Stimulated activated CD4-positive, alpha-beta T cell treated with anti-CD3 and anti-CD28 coated beads, Interleukin-2, amount 100 ng/mL, for 24 hours (primary cell): ENCODE measurements at regions not wholly inside any gene's neighbourhood (a gene's known extent, or its start where the extent isn't known, plus 50 kb on each side); places are given as distances from the start of the nearest gene placed in this dataset.
"Not testable (repeated sequence)": the region's sequence is repeated elsewhere in the genome, so short reads cannot be mapped to it uniquely, and the experiment has no call there.

Source experiments
- DNase-seq, 2 donors: peaks; one replicate each; pipeline ENCODE4 v3.0.0-alpha.2; 2020

DNA sequence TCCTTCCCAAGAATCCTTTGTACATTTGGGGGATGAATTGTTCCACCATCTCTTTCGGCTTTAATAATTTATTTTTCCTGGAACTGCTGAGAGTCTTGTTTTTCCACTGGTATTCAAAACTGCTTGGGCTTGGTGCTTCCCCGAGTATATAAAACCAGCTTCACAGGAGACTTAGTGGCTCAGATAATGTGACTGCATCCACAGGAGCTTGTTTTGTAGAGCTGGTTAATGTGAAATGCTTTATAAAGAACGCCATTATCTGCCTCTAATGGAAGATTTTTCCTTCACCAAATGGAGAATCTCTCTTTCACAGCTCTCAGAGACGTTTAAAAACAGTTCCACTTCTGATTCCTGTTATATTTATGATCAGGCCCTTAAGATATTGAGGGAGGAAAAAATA lies 935.5 kb downstream of the RAB28 start:
- DNase-seq, result no peak

DNA sequence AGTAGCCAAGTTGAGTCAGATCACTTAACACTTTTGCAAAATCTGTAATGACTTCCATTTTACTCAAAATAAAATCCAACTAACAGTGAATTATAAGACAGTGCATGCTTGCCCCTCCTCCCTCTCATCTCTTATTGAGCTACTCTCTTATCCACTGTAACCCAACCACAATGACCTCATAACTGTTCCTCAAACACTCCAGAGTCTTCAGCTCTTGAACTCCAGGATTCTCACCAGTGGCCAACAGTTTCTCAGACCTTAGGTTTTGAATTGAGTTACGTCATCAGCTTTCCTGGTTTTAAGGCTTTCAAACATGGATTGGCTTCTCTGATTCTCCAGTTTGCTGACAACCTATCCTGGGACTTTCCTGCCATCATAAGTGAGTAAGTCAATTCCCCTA lies 938.3 kb downstream of the RAB28 start:
- no peak for DNase-seq

GRCh38 chr4:12538162-12538561 lies 946.0 kb downstream of the RAB28 start:
- DNase-seq, result no peak

DNA sequence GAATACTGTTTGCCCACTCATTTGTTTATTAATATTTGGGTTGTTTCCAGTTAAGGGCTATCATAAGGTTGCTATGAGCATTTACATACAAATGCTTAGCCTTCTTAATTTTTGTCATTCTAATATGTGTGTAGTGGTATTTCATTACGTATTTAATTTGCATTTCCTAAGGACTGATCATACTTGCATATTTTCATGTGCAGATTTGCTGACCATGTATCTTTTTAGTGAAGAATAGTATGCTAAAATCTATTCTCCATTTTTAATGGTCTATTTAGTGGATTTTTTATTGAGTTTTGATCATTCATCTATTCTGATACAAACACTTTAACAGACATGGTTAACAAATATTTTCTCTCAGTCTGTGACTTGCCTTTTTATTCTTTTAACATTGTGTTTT lies 949.5 kb downstream of the RAB28 start:
- no peak for DNase-seq

DNA sequence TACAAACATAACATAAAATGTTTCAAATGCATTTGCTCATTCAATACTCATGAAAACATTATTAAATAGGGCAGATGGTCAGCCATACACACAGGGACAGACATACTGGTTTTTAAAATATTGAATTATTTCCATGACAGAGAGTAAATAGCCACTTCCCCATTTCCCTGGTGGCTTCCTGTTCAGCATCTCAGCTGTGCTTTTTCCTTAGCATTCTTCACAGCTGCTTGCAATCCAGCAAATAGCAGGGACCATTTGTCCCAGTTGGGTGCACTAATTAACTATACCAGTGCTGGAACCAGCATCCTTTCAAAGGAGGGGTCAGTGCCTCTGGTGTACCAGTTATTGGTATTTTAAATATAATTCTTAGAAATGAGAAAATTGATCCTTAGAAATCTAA lies 964.7 kb downstream of the RAB28 start:
- no peak for DNase-seq

DNA sequence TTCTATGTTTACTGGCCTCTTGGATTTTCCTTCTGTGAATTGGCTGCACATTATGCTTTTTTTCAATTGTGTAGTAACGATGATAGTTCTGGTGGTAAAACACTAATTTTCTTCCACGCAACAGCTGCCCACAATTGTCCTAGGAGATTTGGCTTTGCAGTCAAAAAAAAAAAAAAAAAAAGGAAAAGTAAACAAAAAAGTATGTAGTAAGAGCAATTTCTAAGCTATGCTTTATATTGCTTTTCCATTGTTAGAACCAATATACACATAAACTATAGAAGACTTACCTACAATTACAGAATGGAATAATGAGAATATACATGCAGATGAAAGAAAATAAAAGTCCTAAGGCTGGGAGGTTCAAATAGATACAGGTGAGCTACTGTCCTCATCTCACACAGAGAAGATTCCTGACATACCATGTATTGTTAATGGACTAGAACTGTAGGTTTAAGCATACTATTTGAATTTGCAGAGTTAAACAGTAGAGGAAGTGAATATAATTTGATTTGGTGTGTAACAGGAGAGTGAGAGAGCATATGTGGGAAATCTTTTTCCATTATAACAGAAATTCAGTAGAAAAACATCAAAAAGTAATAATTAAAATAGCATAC lies 976.2 kb downstream of the RAB28 start:
- no peak for DNase-seq

GRCh38 chr4:12500409-12500808 lies 983.7 kb downstream of the RAB28 start:
- no peak for DNase-seq

GRCh38 chr4:12499693-12500092 lies 984.4 kb downstream of the RAB28 start:
- no peak for DNase-seq

GRCh38 chr4:12495211-12495610 lies 988.9 kb downstream of the RAB28 start:
- no peak for DNase-seq

- no peak for DNase-seq
Measured at GRCh38 chr4:12492730-12493393, 991.3 kb downstream of the RAB28 start.

- no peak for DNase-seq
Measured at GRCh38 chr4:12488672-12489071, 995.5 kb downstream of the RAB28 start.

- DNase-seq, result no peak
Measured at GRCh38 chr4:12487000-12487399, 997.1 kb downstream of the RAB28 start.

DNA sequence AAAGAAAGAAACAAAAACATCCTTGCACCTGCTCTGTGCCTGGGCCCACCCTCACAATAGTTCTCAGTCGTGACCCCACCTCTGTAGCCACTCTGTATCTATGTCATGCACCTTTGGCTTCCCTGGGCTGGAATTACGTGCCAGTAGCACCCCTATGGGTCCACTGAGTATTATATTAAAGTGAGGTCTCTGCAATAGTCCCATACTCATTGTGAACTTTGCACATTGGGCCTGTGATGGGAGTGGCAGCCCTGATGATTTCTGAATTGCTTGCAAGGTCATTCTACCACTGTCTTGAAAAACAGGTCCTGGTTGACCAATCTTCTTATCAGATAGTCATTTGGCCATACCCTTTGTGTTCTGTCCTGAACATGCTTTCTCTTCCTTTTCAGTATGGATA lies 1012.1 kb downstream of the RAB28 start:
- no peak for DNase-seq

DNA sequence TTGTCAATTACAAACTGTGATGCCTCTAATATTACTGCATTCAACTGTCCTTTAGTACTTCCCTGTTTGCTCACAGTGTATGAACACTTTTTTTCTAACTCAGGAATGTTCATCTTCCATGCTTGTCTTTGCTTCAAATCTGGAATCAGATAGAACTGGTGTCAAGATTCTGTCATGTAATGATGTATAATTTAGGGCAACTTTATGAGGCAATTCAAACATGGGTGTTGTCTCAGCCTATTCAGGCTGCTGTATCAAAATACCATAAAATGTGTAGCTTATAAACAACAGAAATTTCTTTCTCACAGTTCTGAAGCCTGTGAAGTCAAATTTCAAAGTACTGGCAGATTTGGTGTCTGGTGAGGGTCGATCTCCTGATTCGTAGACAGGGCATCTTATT lies 1012.9 kb downstream of the RAB28 start:
- DNase-seq, result no peak

GRCh38 chr4:12461576-12461975 lies 1022.6 kb downstream of the RAB28 start:
- DNase-seq, result not testable (repeated sequence)

- DNase-seq, result no peak
Measured at GRCh38 chr4:12459126-12459525, 1025.0 kb downstream of the RAB28 start.

GRCh38 chr4:12458621-12459020 lies 1025.5 kb downstream of the RAB28 start:
- no peak for DNase-seq

DNA sequence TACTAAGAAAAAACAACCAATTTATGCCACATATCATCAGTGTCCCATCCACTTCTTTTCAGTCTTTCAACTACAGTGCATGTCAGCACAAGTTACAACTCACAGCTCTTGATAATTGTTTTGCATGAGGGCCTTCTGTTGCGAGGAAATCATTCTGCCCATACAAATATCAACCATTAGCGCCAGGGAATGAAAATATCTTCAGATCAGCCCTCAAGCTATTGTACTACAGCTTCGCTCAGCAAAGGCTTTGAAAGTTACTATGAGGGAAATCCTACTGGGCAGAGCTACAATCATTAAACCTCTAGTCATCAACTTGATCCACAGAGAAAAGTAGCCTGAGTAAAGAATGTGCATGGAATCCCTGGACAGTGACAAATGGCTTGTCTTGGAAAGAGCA lies 1023.6 kb upstream of the HS3ST1 start:
- DNase-seq, result no peak

DNA sequence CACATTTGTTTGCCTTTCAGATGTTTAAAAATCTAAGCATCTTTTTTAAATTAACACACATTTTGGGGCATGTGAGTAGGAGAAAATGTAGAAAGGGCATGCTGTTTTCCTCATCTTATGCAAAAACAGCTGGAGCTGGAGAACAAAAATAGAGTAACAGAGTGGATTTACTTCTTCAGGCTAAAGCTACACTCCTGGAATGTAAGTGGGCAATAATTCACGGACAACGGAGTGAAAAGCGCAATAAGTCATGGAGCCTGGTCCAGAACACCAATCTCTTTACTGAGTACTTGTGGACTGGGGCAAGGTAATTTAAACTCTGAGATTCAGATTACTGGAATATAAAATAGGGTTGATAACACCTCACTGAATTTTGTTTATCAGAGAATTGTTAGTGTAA lies 1018.8 kb upstream of the HS3ST1 start:
- no peak for DNase-seq

DNA sequence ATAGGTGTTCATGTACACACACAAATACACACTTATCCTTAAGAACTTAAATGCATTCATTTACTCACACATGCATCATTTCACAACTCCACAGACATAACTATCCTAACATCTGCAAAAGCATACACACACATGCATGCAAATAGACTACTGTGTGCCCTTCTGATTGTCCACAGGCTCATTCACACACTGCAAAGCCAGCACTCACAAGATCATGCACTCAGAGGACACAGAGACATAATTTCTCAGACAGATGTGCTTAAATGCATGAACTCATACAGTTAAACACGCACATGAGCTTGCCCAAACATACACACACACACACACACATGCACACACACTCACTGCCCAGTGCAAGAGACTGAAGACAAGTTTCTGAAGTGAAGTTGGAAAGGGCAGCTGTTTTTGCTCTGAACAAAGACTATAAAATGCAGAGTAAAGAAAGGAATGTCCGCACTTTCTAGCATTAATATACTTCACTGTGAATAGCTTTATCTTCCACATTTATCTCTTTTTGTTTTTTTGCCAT lies 1018.0 kb upstream of the HS3ST1 start:
- DNase-seq, result no peak

GRCh38 chr4:12446256-12446655 lies 1017.6 kb upstream of the HS3ST1 start:
- no peak for DNase-seq

GRCh38 chr4:12445711-12446235 lies 1017.1 kb upstream of the HS3ST1 start:
- DNase-seq, result no peak

DNA sequence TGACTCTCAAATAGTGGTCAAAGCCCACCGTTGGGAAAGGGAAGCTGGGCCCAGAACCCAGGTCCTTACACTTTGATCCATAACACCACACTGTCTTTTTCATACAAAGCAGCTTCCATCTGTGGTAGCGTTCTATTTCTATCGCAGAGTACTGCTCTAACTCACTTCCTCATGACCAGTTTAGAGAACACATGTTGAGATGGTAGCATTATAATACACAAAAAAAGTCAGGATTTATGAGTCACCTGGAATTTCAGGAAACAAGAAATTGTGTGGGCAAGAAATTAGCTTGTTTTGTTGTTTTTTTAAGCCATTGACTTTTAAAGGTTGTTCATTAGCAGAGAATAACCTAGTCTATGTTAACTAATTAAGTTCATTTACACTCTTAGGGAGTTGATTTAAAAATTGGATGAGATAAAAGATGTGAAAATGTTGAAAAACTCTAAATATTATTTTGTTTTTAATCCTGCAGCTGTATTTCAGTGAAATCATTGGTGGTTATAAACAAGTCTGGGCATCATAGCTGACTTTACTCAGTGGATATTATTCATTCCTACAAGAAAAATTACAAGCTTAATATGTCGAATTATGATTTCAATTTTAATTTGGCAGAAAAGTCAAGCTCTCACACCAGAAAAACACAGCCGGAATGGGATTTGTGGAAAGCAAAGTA lies 1011.1 kb upstream of the HS3ST1 start:
- no peak for DNase-seq

- not testable (repeated sequence) for DNase-seq
Measured at GRCh38 chr4:12431259-12431658, 1002.6 kb upstream of the HS3ST1 start.
